ENCODE measurements at regions not wholly inside any gene's neighbourhood (a gene's known extent, or its start where the extent isn't known, plus 50 kb on each side); places are given as distances from the start of the nearest gene placed in this dataset.
A peak's percentile ranks its signal among the peaks of the same experiment; 100 is the strongest.
"Not testable (repeated sequence)": the region's sequence is repeated elsewhere in the genome, so short reads cannot be mapped to it uniquely, and the experiment has no call there.

- no peak for DNase-seq
These were observed 152.2 kb downstream of the TRIM27 start for GRCh38 chr6:28771401-28772267.

- DNase-seq, result no peak
These were observed 151.1 kb downstream of the TRIM27 start for GRCh38 chr6:28772480-28773381.

- DNase-seq, result no peak
These were observed 149.3 kb downstream of the TRIM27 start for GRCh38 chr6:28774292-28775051.

- DNase-seq, result no peak
These were observed 148.8 kb downstream of the TRIM27 start for GRCh38 chr6:28775052-28775376.

GRCh38 chr6:28775405-28776129 is 148.2 kb downstream of the TRIM27 start:
- no peak for DNase-seq

GRCh38 chr6:28776269-28777146 is 147.3 kb downstream of the TRIM27 start:
- no peak for DNase-seq

- no peak for DNase-seq
These were observed 146.7 kb downstream of the TRIM27 start for GRCh38 chr6:28777147-28777461.

GRCh38 chr6:28782113-28782673 is 141.6 kb downstream of the TRIM27 start:
- no peak for DNase-seq

GRCh38 chr6:28785962-28786679 is 137.7 kb downstream of the TRIM27 start:
- DNase-seq, result no peak

- DNase-seq, result no peak
These were observed 134.2 kb downstream of the TRIM27 start for GRCh38 chr6:28789553-28790083.

- no peak for DNase-seq
These were observed 132.8 kb downstream of the TRIM27 start for GRCh38 chr6:28791002-28791383.

GRCh38 chr6:28794175-28795002 is 129.4 kb downstream of the TRIM27 start:
- DNase-seq, result no peak

GRCh38 chr6:28800647-28801046 is 123.1 kb downstream of the TRIM27 start:
- not testable (repeated sequence) for DNase-seq

GRCh38 chr6:28802417-28803336 is 121.1 kb downstream of the TRIM27 start:
- DNase-seq, result no peak

- no peak for DNase-seq
These were observed 120.5 kb downstream of the TRIM27 start for GRCh38 chr6:28803337-28803709.

- DNase-seq, result peak; percentile 6
These were observed 116.0 kb downstream of the TRIM27 start for GRCh38 chr6:28807682-28808280.

- no peak for DNase-seq
These were observed 115.4 kb downstream of the TRIM27 start for GRCh38 chr6:28808383-28808782.
